K562 (cell line): ENCODE measurements at regions not wholly inside any gene's neighbourhood (a gene's known extent, or its start where the extent isn't known, plus 50 kb on each side); places are given as distances from the start of the nearest gene placed in this dataset.

Experiments used
- ATAC-seq: fragments of 200-7000 bp; cut with Tn5 transposase; 3 replicates; pipeline ENCODE4 v1.9.1; 2020; ENCODE audit warnings: moderate library complexity
- BruUV-seq: library from RNA; stranded (reverse); fragments of 400-500 nt; replicated peaks from 2 replicates; lab custom pipeline; 2021; lab: Mats Ljungman, UMichigan
- CTCF ChIA-PET: fragments of 300-600 bp; formaldehyde crosslinking; extraction: SDS; loops from one replicate; lab custom pipeline; 2021; ENCODE audit warnings: low intra/inter-chr PET ratio; lab: Yijun Ruan, JAX
- POLR2A ChIA-PET: fragments of 300-600, 350-650 bp; sonication (Branson Sonifier 250); formaldehyde crosslinking; extraction: SDS; loops from one replicate; lab custom pipeline; 2021; ENCODE audit warnings: antibody characterized with exemption, inconsistent platforms; lab: Yijun Ruan, JAX
- DNase-seq, 4 experiments: peaks; one replicate each; pipeline versions ENCODE4 v3.0.0 to v3.0.0-alpha.2; 2011 to 2018; ENCODE audit warnings: low spot score in 3 of 4, mixed read lengths in 3 of 4; ENCODE audit errors: extremely low read depth in 1 of 4
- FAIRE-seq: peaks from 2 replicates; lab custom pipeline; 2011; peaks lifted over from hg19 to GRCh38; lab: Jason Lieb, UNC
- H2AFZ ChIP-seq: 2 replicates; pipeline ENCODE4 v1.6.0; 2011; ENCODE audit warnings: low read depth, low read length, control low read depth, inconsistent platforms
- H3K27ac ChIP-seq: fragments of 200-600 bp; 3 replicates; pipeline ENCODE4 v1.8.0; 2011; ENCODE audit warnings: low read depth, mild to moderate bottlenecking, control low read depth, inconsistent platforms, low read length, moderate library complexity, mixed read lengths; ENCODE audit errors: extremely low read depth
- H3K27me3 ChIP-seq, 2 experiments: fragments of 300-600 bp in 1 of 2; 2 replicates in 1 of 2; 3 replicates in 1 of 2; pipeline versions ENCODE4 v1.6.0 to v1.8.0; 2011; ENCODE audit warnings: inconsistent platforms in 2 of 2, low read length in 2 of 2, mild to moderate bottlenecking in 1 of 2, mixed read lengths in 1 of 2, moderate library complexity in 1 of 2; ENCODE audit not compliant: control insufficient read depth in 2 of 2, insufficient read depth in 2 of 2
- H3K36me3 ChIP-seq: fragments of 300-600 bp; 3 replicates; pipeline ENCODE4 v1.8.0; 2011; ENCODE audit warnings: mild to moderate bottlenecking, low read length, inconsistent platforms; ENCODE audit not compliant: control insufficient read depth, insufficient read depth
- H3K4me1 ChIP-seq, 2 experiments: fragments of 200-600 bp in 1 of 2; replicated peaks in 1 of 2; 2 replicates in 1 of 2; 3 replicates in 1 of 2; pipeline versions ENCODE4 v1.5.1 to v1.8.0; 2011; ENCODE audit warnings: inconsistent platforms in 2 of 2, low read length in 2 of 2, mild to moderate bottlenecking in 1 of 2, mixed read lengths in 1 of 2, moderate library complexity in 1 of 2; ENCODE audit not compliant: control insufficient read depth in 2 of 2, insufficient read depth in 2 of 2
- H3K4me2 ChIP-seq: 2 replicates; pipeline ENCODE4 v1.6.1; 2011; ENCODE audit warnings: low read length, control low read depth, inconsistent platforms, mixed read lengths; ENCODE audit not compliant: insufficient read depth
- H3K4me3 ChIP-seq: fragments of 200-600 bp; sonication (generic), shearing (Covaris generic); 2 replicates; pipeline ENCODE4 v1.5.1; 2016; ENCODE audit warnings: control low read depth, inconsistent platforms
- H3K79me2 ChIP-seq: fragments of 200-600 bp; 3 replicates; pipeline ENCODE4 v1.8.0; 2011; ENCODE audit warnings: low read length, inconsistent platforms; ENCODE audit not compliant: control insufficient read depth, insufficient read depth
- H3K9ac ChIP-seq, 2 experiments: 2 replicates each; pipeline versions ENCODE4 v1.6.0 to v1.6.1; 2011; ENCODE audit warnings: low read depth in 2 of 2, low read length in 2 of 2, control low read depth in 1 of 2, inconsistent platforms in 1 of 2, mild to moderate bottlenecking in 1 of 2, mixed read lengths in 1 of 2; ENCODE audit not compliant: insufficient read depth in 1 of 2
- H3K9me1 ChIP-seq: one replicate; pipeline ENCODE4 v1.6.0; 2011; ENCODE audit warnings: inconsistent platforms, mild to moderate bottlenecking, low read length, moderate library complexity; ENCODE audit not compliant: control insufficient read depth, insufficient read depth
- H3K9me3 ChIP-seq: replicated peaks from 2 replicates; pipeline ENCODE4 v1.5.1; 2011; ENCODE audit warnings: low read depth, low read length, inconsistent platforms; ENCODE audit not compliant: control insufficient read depth, insufficient read depth
- H4K20me1 ChIP-seq: replicated peaks from 2 replicates; pipeline ENCODE4 v1.6.1; 2011; ENCODE audit warnings: low read length, inconsistent platforms, mixed read lengths; ENCODE audit not compliant: control insufficient read depth, insufficient read depth
- BRCA1 ChIP-seq, 2 experiments: fragments of 450-650 bp in 1 of 2; sonication (generic) in 1 of 2; formaldehyde crosslinking in 1 of 2; IDR thresholded peaks; 2 replicates each; pipeline versions ENCODE4 v1.5.0 to v1.6.1; 2017 to 2020; ENCODE audit warnings: mild to moderate bottlenecking in 1 of 2, missing genetic modification reagents in 1 of 2
- CAMTA2 ChIP-seq: fragments of 250-450 bp; sonication (Bioruptor Pico); conservative IDR thresholded peaks from 2 replicates; pipeline ENCODE4 v1.5.1; 2022
- ETV6 ChIP-seq, 3 experiments: fragments of 150-350 bp in 1 of 3; sonication (generic) in 1 of 3; formaldehyde crosslinking in 1 of 3; IDR thresholded peaks; 2 replicates each; pipeline versions ENCODE4 v1.6.1 to v1.8.0; 2014 to 2022; ENCODE audit warnings: borderline replicate concordance in 2 of 3, low read depth in 2 of 3, antibody characterized with exemption in 1 of 3, low read length in 1 of 3, mild to moderate bottlenecking in 1 of 3, missing genetic modification reagents in 1 of 3
- GATA2 ChIP-seq: sonication (generic); formaldehyde crosslinking; IDR thresholded peaks from 2 replicates; pipeline ENCODE4 v1.4.0; 2020; ENCODE audit warnings: mild to moderate bottlenecking, missing genetic modification reagents
- NR3C1 ChIP-seq: sonication (generic); formaldehyde crosslinking; IDR thresholded peaks from 2 replicates; pipeline ENCODE4 v1.8.1; 2022; ENCODE audit warnings: missing genetic modification reagents
- ZNF3 ChIP-seq: fragments of 250-450 bp; sonication (Bioruptor Pico); IDR thresholded peaks from 2 replicates; pipeline ENCODE4 v1.5.0; 2021; ENCODE audit warnings: mild to moderate bottlenecking, moderate library complexity
- ZNF347 ChIP-seq: fragments of 450-650 bp; formaldehyde crosslinking; IDR thresholded peaks from 2 replicates; pipeline ENCODE4 v1.4.0; 2020; ENCODE audit warnings: low read depth, mild to moderate bottlenecking, moderate library complexity
- WGBS: fragments of 100-300 bp; shearing (Covaris generic); methylation state at CpG from one replicate; pipeline ENCODE4 v1.1.6; 2016; ENCODE audit warnings: low coverage, mixed read lengths; ENCODE audit not compliant: insufficient coverage; ENCODE audit errors: missing lambda C conversion rate; 5-methylcytosine and 5-hydroxymethylcytosine counted together
- in situ Hi-C: fragments of 300-500 bp; cut with MboI; formaldehyde crosslinking; loops from 4 replicates; pipeline ENCODE4 v1.15.0; 2018; ENCODE audit warnings: inconsistent platforms, mixed read lengths
- intact Hi-C: fragments of 100-400 bp; cut with micrococcal nuclease; formaldehyde crosslinking; loops from 2 replicates; pipeline ENCODE4 v1.14.2; 2022
- TF ChIP-seq, protein P1 (sequence below): sonication (generic); formaldehyde crosslinking; IDR thresholded peaks from 2 replicates; pipeline ENCODE4 v1.5.0; 2020; ENCODE audit warnings: missing genetic modification reagents
- TF ChIP-seq, protein P2 (sequence below): sonication (generic); formaldehyde crosslinking; IDR thresholded peaks from 2 replicates; pipeline ENCODE4 v1.8.1; 2023; ENCODE audit warnings: mild to moderate bottlenecking, missing genetic modification reagents, moderate library complexity
- TF ChIP-seq, protein P3 (sequence below), 2 experiments: fragments of 450-650 bp; conservative IDR thresholded peaks; 2 replicates each; pipeline ENCODE4 v1.6.1; 2017; ENCODE audit warnings: mild to moderate bottlenecking in 2 of 2, moderate library complexity in 2 of 2

DNA sequence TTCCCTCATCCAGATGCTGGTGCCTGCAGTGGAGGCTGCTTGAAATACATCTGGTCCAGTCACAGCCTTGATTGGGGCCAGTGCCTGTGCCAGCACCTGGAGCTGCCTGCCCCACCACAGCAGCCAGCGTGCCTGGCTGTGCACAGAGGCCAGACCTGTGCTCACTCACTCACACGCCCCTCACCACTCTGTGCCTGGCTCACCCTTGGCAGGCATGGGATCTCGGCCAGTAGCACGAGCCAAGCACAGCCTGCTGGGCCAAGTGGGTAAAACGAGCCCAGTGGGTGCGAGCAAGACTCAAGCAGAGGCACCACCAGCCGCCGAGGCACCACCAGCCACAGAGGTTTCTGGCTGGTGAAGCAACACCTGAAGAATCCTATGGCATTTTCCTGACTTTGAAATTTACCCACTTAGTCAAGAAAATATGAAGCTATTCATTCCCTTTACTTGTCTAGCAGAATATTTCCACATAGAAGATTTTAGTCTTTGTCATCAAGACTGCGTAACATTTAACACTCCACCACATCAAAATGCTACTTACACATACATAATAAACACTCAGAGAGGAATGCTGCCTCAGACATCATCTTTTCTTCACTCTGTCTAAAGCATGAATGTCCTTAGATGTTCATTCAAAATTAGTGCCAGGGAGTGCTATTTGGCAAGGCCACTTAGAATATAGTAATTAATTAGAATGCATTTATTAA lies 424.3 kb upstream of the FAT3 start (continued):
- TF ChIP-seq ZNF3 (CRISPR knock-in tag) = no peak

DNA sequence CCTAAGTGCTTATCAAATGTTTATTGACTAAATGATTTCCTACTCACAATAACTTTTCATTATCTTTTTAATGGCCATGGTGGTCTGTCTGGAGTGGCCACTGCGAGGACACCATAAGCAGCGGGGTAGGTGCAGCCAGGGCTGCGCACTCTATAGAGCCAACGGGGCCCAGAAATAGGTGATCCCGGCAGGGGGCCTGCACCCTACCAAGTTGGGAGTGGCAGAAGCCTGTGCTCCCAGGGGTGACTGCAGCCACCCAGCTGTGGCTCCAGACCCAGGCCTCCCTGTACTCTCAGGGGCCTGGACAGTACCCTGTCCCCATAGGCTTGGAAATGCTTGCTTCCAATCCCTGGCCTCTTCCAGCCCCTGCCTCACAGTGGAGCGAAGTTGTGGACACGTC lies 426.4 kb upstream of the FAT3 start:
- CTCF ChIA-PET = no interaction called here

More for the DNA sequence above, 426.4 kb upstream of the FAT3 start:
- intact Hi-C loops = no loop called here
- H3K9me3 ChIP-seq = peaks cover 4% of the 10 kb centered on the region; the same call in 1 of the 2 replicates
- H3K4me3 ChIP-seq = no peak overlapping the region
- POLR2A ChIA-PET = no interaction called here
- no peaks in the 10 kb centered on the region for H4K20me1 ChIP-seq
- FAIRE-seq = no peak
- H3K79me2 ChIP-seq = no peaks in the 10 kb centered on the region
- no peaks in the 10 kb centered on the region for H3K36me3 ChIP-seq
- no peak overlapping the region for H3K4me2 ChIP-seq
- H3K4me1 ChIP-seq = peaks cover 4 to 16% of the 10 kb centered on the region in 2 experiments; a peak in 3 of 5 replicates
- in situ Hi-C loops = no loop called here
- no peak for ATAC-seq
- H3K27ac ChIP-seq = no peak overlapping the region
- WGBS = 33% methylated on average over 7 of the region's 7 CpGs
- no peaks in the 10 kb centered on the region for H3K9me1 ChIP-seq
- H3K9ac ChIP-seq = no peak overlapping the region
- DNase-seq = no peak
- TF ChIP-seq, protein P1, sequence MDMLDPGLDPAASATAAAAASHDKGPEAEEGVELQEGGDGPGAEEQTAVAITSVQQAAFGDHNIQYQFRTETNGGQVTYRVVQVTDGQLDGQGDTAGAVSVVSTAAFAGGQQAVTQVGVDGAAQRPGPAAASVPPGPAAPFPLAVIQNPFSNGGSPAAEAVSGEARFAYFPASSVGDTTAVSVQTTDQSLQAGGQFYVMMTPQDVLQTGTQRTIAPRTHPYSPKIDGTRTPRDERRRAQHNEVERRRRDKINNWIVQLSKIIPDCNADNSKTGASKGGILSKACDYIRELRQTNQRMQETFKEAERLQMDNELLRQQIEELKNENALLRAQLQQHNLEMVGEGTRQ (CRISPR knock-in tag) = no peak
- no peak for TF ChIP-seq ZNF347 (CRISPR knock-in tag)
- TF ChIP-seq, protein P2, sequence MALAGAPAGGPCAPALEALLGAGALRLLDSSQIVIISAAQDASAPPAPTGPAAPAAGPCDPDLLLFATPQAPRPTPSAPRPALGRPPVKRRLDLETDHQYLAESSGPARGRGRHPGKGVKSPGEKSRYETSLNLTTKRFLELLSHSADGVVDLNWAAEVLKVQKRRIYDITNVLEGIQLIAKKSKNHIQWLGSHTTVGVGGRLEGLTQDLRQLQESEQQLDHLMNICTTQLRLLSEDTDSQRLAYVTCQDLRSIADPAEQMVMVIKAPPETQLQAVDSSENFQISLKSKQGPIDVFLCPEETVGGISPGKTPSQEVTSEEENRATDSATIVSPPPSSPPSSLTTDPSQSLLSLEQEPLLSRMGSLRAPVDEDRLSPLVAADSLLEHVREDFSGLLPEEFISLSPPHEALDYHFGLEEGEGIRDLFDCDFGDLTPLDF (CRISPR knock-in tag) = no peak
- no peak for TF ChIP-seq BRCA1 (IDR thresholded peaks at IDR 0.05)
- no peak for TF ChIP-seq BRCA1 (CRISPR knock-in tag; IDR thresholded peaks at IDR 0.05)
- no peak for TF ChIP-seq ETV6 (IDR thresholded peaks at IDR 0.05; ENCODE audit: borderline replicate concordance in 1 of 2, low read depth in 2 of 2, low read length in 1 of 2)
- TF ChIP-seq ETV6 (CRISPR knock-in tag; IDR thresholded peaks at IDR 0.05; ENCODE audit: borderline replicate concordance) = no peak
- TF ChIP-seq GATA2 (CRISPR knock-in tag) = no peak
- TF ChIP-seq, protein P3, sequence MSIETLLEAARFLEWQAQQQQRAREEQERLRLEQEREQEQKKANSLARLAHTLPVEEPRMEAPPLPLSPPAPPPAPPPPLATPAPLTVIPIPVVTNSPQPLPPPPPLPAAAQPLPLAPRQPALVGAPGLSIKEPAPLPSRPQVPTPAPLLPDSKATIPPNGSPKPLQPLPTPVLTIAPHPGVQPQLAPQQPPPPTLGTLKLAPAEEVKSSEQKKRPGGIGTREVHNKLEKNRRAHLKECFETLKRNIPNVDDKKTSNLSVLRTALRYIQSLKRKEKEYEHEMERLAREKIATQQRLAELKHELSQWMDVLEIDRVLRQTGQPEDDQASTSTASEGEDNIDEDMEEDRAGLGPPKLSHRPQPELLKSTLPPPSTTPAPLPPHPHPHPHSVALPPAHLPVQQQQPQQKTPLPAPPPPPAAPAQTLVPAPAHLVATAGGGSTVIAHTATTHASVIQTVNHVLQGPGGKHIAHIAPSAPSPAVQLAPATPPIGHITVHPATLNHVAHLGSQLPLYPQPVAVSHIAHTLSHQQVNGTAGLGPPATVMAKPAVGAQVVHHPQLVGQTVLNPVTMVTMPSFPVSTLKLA (conservative IDR thresholded peaks at IDR 0.05) = no peak
- TF ChIP-seq CAMTA2 (CRISPR knock-in tag) = no peak
- TF ChIP-seq NR3C1 = no peak
- TF ChIP-seq, all 486 proteins: peak for 0
- no peaks in the 10 kb centered on the region for H3K27me3 ChIP-seq
- BruUV-seq = no TSS peak
- H2AFZ ChIP-seq = no peak overlapping the region
